GM19372 (cell line): ENCODE measurements at regions not wholly inside any gene's neighbourhood (a gene's known extent, or its start where the extent isn't known, plus 50 kb on each side); places are given as distances from the start of the nearest gene placed in this dataset.
"Not testable (repeated sequence)": the region's sequence is repeated elsewhere in the genome, so short reads cannot be mapped to it uniquely, and the experiment has no call there.

Experiments
- ATAC-seq: cut with Tn5 transposase; IDR thresholded peaks from one replicate; pipeline ENCODE4 v1.9.1; 2021; ENCODE audit warnings: mild to moderate bottlenecking, low read depth, moderate library complexity; ENCODE audit not compliant: unreplicated experiment

GRCh38 chr15:69595009-69595791 is 142.6 kb downstream of the RPLP1 start:
- no peak for ATAC-seq

- no peak for ATAC-seq
Observed at GRCh38 chr15:69597061-69597592, 144.5 kb downstream of the RPLP1 start.

DNA sequence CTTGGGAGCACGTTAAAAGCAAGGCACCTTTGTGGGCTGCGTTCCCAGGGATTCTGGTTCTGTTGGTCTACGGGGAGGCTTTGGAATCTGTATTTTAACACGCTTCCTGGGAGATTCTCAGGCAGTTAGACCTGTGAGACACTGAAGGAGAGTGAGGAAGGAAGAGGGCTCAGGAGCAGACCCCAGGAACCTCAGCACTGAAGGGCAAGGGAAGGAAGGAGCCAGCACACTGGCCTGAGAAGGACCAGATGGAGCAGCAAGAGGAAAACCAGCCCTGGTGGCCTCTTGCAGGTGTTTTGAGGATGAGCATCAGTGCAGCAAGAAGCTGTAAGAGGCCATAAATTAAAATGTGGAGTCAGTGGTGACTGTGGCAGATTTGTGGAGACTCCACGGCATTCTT is 146.7 kb downstream of the RPLP1 start:
- no peak for ATAC-seq

GRCh38 chr15:69600556-69601085 is 148.0 kb downstream of the RPLP1 start:
- no peak for ATAC-seq

DNA sequence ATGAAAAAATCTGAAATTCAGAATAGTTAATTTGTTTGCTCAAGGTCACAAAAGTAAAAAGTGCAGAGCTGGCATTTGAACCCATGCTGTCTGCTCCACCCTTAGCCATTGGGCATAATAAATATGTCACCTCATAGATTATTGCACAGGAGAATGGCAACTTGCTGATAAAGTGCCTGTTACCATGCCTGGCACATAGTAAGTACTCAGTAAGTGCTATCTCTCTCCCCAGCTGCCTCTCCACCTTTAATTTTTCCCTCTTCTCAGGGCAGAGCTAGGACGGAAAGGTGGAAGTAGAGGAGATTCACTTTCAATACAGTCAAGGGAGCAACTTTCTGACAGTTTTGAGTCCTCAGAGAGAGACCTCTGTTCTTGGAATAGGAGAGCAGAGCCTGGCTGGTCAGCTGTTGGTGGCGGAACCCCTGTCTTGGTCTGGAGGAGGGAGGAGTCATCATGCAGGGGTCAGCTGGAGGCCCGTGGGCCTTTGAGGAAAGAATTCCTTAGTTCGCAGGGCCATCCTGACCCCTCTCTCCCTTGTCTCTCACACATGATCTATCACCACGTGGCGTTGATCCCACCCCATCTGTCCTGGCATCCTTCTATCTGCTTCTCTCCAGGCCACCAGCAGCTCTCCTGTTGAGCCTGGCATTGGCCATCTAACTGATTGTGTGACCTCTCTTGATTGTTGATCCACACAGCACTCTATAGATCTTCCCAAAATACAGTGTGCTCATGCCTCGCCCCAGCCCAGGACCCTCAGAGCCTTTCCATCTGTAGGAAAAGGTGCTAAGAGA is 149.3 kb downstream of the RPLP1 start:
- no peak for ATAC-seq

- ATAC-seq: no peak
Observed at GRCh38 chr15:69602921-69603320, 150.3 kb downstream of the RPLP1 start.

- no peak for ATAC-seq
Observed at GRCh38 chr15:69603369-69604071, 150.9 kb downstream of the RPLP1 start.

GRCh38 chr15:69604072-69604411 is 151.4 kb downstream of the RPLP1 start:
- ATAC-seq: no peak

GRCh38 chr15:69606144-69606543 is 153.5 kb downstream of the RPLP1 start:
- ATAC-seq: no peak

DNA sequence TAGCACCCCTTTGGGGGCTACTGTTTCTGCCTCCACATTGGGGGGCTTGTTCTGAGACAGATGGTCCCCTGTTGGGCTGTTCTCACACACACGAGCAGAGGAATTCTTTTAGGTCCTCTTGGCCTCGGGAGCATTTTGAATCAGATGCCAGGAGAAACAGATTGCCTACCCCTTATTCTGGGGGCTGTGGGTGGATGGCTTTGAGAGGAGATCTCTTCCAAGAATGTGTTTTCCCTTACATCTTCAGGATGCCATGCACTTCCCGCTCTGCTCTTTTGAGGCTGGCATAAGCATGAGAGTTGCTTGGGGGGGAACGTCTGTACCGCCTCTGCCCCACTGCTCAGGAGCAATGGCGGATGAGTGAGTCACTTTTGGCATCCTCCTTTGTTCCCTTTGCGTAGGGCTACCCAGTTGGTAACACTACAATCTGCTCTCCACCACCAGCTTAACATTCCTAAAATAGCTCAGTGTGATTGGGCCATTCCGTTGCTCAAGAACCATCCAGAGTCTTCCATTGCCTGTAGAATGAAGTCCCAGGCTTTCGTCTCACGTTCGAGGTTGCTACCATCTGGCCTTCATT is 154.4 kb downstream of the RPLP1 start:
- ATAC-seq: no peak

DNA sequence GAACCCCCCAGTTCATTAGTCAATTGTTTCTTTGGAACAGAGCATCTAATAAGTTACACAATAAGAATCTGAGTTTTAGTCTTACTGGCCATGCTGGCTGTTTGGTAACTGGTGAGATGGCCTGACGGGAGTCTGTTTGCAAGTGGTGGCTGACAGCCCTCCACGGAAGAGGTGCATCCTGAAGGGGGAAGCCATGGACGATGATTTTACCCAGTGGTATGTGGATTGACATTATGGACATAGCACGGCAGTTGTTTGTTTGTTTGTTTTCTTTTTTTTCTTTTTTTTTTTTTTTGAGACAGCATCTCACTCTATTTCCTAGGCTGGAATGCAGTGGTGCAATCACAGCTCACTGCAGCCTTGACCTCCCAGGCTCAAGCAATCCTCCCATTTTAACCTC is 156.0 kb downstream of the RPLP1 start:
- ATAC-seq: no peak

- ATAC-seq: no peak
Observed at GRCh38 chr15:69609176-69609575, 156.6 kb downstream of the RPLP1 start.

- ATAC-seq: no peak
Observed at GRCh38 chr15:69609776-69610175, 157.2 kb downstream of the RPLP1 start.

DNA sequence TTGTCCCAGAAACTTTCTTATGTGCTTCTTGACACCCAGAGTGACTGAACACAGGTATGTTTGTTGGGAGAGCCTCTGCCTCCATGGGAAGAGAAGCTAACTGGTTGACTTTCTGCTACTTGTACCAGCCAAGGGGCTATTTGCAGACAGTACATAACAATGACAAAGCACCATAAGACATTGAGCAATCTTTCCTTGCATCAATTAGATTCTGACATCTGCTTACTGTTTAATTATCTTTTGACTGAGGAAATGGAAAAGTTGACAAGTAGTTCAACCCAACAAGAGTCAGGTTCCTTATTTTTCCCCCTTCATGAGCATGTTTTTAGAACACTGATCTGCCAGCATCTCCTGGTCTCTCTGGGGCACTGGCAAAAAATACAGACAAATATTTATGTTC is 157.7 kb downstream of the RPLP1 start:
- no peak for ATAC-seq

DNA sequence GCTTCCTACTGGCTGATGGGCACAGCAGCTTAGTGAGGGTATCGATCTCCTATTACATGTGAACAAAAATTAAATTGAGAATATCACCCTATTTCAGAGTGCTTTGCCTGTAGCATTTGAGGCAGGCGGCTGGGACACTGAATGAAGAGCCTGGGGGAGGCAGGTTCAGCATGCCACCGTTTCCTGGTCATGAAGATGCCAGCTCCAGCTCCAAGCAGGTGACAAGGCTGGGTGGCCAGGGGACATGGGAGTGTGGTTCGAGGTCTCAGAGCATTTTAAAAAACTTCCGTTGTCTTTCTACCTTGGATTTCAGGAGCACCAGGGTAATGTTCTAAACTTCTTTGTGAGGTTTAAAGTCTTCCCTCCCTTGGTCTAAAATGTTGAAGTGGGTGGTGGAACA is 158.2 kb downstream of the RPLP1 start:
- ATAC-seq: no peak

- no peak for ATAC-seq
Observed at GRCh38 chr15:69612112-69612511, 159.5 kb downstream of the RPLP1 start.

GRCh38 chr15:69613182-69613581 is 160.6 kb downstream of the RPLP1 start:
- ATAC-seq: no peak

DNA sequence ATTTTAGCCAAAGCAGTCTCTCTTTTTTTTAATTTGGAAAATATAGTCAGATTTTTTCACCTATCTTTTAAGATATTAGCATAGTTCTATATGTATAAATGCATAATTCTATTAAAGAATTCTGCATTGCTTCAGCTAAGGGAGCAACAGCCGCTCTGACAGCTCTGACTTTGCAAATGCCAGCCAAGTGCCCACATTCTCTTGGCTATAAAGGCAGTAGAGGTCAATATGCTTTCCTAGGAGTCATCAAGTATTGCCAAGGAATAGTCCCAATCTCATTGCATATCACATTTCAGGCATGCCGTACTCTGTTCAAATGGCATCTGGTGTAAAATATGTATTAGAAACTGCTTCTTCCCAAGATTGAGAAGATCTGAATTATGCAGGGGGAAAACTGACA is 161.4 kb downstream of the RPLP1 start:
- no peak for ATAC-seq

- no peak for ATAC-seq
Observed at GRCh38 chr15:69615736-69616135, 163.1 kb downstream of the RPLP1 start.

GRCh38 chr15:69616558-69616957 is 163.9 kb downstream of the RPLP1 start:
- no peak for ATAC-seq

- ATAC-seq: not testable (repeated sequence)
Observed at GRCh38 chr15:69617144-69617543, 164.5 kb downstream of the RPLP1 start.
